DOHH2 (cell line): ENCODE measurements at regions not wholly inside any gene's neighbourhood (a gene's known extent, or its start where the extent isn't known, plus 50 kb on each side); places are given as distances from the start of the nearest gene placed in this dataset.

Source experiments
- EZH2phosphoT487 ChIP-seq: fragments of 200-600 bp; sonication (generic); IDR thresholded peaks from 2 replicates; pipeline ENCODE4 v1.6.1; 2017; ENCODE audit warnings: borderline replicate concordance, mild to moderate bottlenecking, antibody characterized with exemption, low read length, moderate library complexity, mixed read lengths
- TF ChIP-seq, protein P1 (sequence below): fragments of 200-600 bp; sonication (generic); IDR thresholded peaks from one replicate; pipeline ENCODE4 v1.5.1; 2014; ENCODE audit warnings: antibody characterized with exemption, mild to moderate bottlenecking, low read depth, low read length; ENCODE audit not compliant: poor library complexity, severe bottlenecking

DNA sequence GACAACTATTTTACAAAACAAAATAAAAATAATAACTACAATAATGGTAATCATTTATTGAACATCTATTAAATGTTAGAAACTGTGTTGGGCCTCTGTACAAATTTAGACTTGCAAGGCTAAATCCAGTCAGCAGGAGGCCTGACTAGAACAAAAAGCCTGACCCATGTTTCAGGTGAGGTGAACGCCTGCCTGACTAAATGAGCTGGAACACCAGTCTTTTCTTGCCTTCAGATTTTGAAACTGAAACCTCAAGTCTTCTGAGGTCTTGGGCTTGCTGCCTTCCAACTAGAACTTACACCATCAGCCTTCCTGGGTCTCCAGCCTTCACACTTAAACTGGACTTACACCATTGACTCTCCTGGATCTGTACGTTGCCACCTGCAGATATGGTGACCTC is 706.9 kb downstream of the TBL1XR1 start:
- TF ChIP-seq, protein P1, sequence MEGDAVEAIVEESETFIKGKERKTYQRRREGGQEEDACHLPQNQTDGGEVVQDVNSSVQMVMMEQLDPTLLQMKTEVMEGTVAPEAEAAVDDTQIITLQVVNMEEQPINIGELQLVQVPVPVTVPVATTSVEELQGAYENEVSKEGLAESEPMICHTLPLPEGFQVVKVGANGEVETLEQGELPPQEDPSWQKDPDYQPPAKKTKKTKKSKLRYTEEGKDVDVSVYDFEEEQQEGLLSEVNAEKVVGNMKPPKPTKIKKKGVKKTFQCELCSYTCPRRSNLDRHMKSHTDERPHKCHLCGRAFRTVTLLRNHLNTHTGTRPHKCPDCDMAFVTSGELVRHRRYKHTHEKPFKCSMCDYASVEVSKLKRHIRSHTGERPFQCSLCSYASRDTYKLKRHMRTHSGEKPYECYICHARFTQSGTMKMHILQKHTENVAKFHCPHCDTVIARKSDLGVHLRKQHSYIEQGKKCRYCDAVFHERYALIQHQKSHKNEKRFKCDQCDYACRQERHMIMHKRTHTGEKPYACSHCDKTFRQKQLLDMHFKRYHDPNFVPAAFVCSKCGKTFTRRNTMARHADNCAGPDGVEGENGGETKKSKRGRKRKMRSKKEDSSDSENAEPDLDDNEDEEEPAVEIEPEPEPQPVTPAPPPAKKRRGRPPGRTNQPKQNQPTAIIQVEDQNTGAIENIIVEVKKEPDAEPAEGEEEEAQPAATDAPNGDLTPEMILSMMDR = no peak
- no peak for TF ChIP-seq EZH2phosphoT487
